Fibroblast of lung (primary cell): ENCODE measurements at regions not wholly inside any gene's neighbourhood (a gene's known extent, or its start where the extent isn't known, plus 50 kb on each side); places are given as distances from the start of the nearest gene placed in this dataset.

ENCODE experiments used
- DNase-seq, 2 donors: peaks; one replicate each; pipeline versions ENCODE4 v3.0.0 to v3.0.0-alpha.2; 2010; ENCODE audit warnings: low read depth in 2 of 2
- H2AFZ ChIP-seq: 2 replicates; pipeline ENCODE4 v1.5.1; 2012; ENCODE audit warnings: low read length, control low read depth, inconsistent platforms
- H3K27ac ChIP-seq: 2 replicates; pipeline ENCODE4 v1.5.1; 2011; ENCODE audit warnings: low read length, control low read depth; ENCODE audit not compliant: insufficient read depth
- H3K27me3 ChIP-seq: 2 replicates; pipeline ENCODE4 v1.5.1; 2011; ENCODE audit warnings: mild to moderate bottlenecking, low read length; ENCODE audit not compliant: control insufficient read depth, insufficient read depth
- H3K36me3 ChIP-seq: 2 replicates; pipeline ENCODE4 v1.5.1; 2011; ENCODE audit warnings: low read length; ENCODE audit not compliant: control insufficient read depth, insufficient read depth
- H3K4me1 ChIP-seq: 2 replicates; pipeline ENCODE4 v1.5.1; 2011; ENCODE audit warnings: low read length; ENCODE audit not compliant: control insufficient read depth, insufficient read depth; ENCODE audit errors: extremely low read depth
- H3K4me2 ChIP-seq: 2 replicates; pipeline ENCODE4 v1.5.1; 2011; ENCODE audit warnings: low read length, control low read depth; ENCODE audit not compliant: insufficient read depth; ENCODE audit errors: extremely low read depth
- H3K4me3 ChIP-seq, 4 experiments: fragments of 200-600 bp in 1 of 4; sonication (generic) in 1 of 4; replicated peaks in 1 of 4; 2 replicates each; pipeline ENCODE4 v1.5.1; 2011 to 2016; ENCODE audit warnings: low read length in 4 of 4, low read depth in 3 of 4, mild to moderate bottlenecking in 3 of 4, control low read depth in 2 of 4, inconsistent platforms in 1 of 4, mixed read lengths in 1 of 4; ENCODE audit not compliant: insufficient read depth in 1 of 4; ENCODE audit errors: control extremely low read depth in 1 of 4
- H3K79me2 ChIP-seq: 2 replicates; pipeline ENCODE4 v1.5.1; 2012; ENCODE audit warnings: mild to moderate bottlenecking, low read length, inconsistent platforms; ENCODE audit not compliant: control insufficient read depth, insufficient read depth
- H3K9ac ChIP-seq: 2 replicates; pipeline ENCODE4 v1.5.1; 2011; ENCODE audit warnings: mild to moderate bottlenecking, low read length, control low read depth; ENCODE audit not compliant: insufficient read depth
- H3K9me3 ChIP-seq: 2 replicates; pipeline ENCODE4 v1.5.1; 2012; ENCODE audit warnings: low read depth, low read length; ENCODE audit not compliant: control insufficient read depth, insufficient read depth
- H4K20me1 ChIP-seq: 2 replicates; pipeline ENCODE4 v1.5.1; 2011; ENCODE audit warnings: low read length; ENCODE audit not compliant: control insufficient read depth, insufficient read depth; ENCODE audit errors: extremely low read depth
- CTCF ChIP-seq, 2 donors: IDR thresholded peaks in 1 of 2; conservative IDR thresholded peaks in 1 of 2; 1 replicate in 1 of 2; 2 replicates in 1 of 2; pipeline ENCODE4 v1.5.1; 2011 to 2012; ENCODE audit warnings: low read length in 2 of 2, control low read depth in 1 of 2, inconsistent platforms in 1 of 2, low read depth in 1 of 2, mild to moderate bottlenecking in 1 of 2
- EZH2 ChIP-seq: IDR thresholded peaks from 2 replicates; pipeline ENCODE4 v1.5.1; 2012; ENCODE audit warnings: low read length, control low read depth, mild to moderate bottlenecking; ENCODE audit errors: missing control alignments

- no peaks in the 10 kb centered on the region for H3K79me2 ChIP-seq
- DNase-seq: no peak
- no peak overlapping the region for H3K4me2 ChIP-seq
- no peak overlapping the region for H3K27ac ChIP-seq
- no peaks in the 10 kb centered on the region for H3K27me3 ChIP-seq
- no peaks in the 10 kb centered on the region for H3K9me3 ChIP-seq
- no peak overlapping the region for H2AFZ ChIP-seq
- H3K36me3 ChIP-seq: no peaks in the 10 kb centered on the region
- no peak overlapping the region for H3K9ac ChIP-seq
- H4K20me1 ChIP-seq: no peaks in the 10 kb centered on the region
- TF ChIP-seq CTCF (conservative IDR thresholded peaks at IDR 0.05 in 1 of 2, IDR thresholded peaks at IDR 0.05 in 1 of 2; ENCODE audit: low read depth in 1 of 2, low read length in 2 of 2) (no peak), EZH2 (no peak)
- no peak overlapping the region for H3K4me3 ChIP-seq
- no peaks in the 10 kb centered on the region for H3K4me1 ChIP-seq
Observed at GRCh38 chr3:89946884-89947283, 839.5 kb downstream of the EPHA3 start.

GRCh38 chr3:89947337-89947954, 840.0 kb downstream of the EPHA3 start:
- H3K4me1 ChIP-seq: no peaks in the 10 kb centered on the region
- H2AFZ ChIP-seq: no peak overlapping the region
- H3K36me3 ChIP-seq: no peaks in the 10 kb centered on the region
- TF ChIP-seq CTCF (conservative IDR thresholded peaks at IDR 0.05 in 1 of 2, IDR thresholded peaks at IDR 0.05 in 1 of 2; ENCODE audit: low read depth in 1 of 2, low read length in 2 of 2): no peak
- TF ChIP-seq EZH2: no peak
- H3K4me3 ChIP-seq: no peak overlapping the region
- no peak overlapping the region for H3K27ac ChIP-seq
- no peak overlapping the region for H3K4me2 ChIP-seq
- no peak overlapping the region for H3K9ac ChIP-seq
- DNase-seq: no peak
- H4K20me1 ChIP-seq: no peaks in the 10 kb centered on the region
- H3K27me3 ChIP-seq: no peaks in the 10 kb centered on the region
- no peaks in the 10 kb centered on the region for H3K9me3 ChIP-seq
- no peaks in the 10 kb centered on the region for H3K79me2 ChIP-seq

GRCh38 chr3:89948008-89948407, 840.6 kb downstream of the EPHA3 start:
- Histone ChIP-seq H3K4me1 (no peaks in the 10 kb centered on the region), H3K27ac (no peak overlapping the region), H3K4me2 (no peak overlapping the region), H2AFZ (no peak overlapping the region), H3K36me3 (no peaks in the 10 kb centered on the region), H4K20me1 (no peaks in the 10 kb centered on the region), H3K79me2 (no peaks in the 10 kb centered on the region), H3K9ac (no peak overlapping the region), H3K4me3 (no peak overlapping the region), H3K27me3 (no peaks in the 10 kb centered on the region), H3K9me3 (no peaks in the 10 kb centered on the region)
- DNase-seq: no peak
- TF ChIP-seq EZH2 (no peak), CTCF (conservative IDR thresholded peaks at IDR 0.05 in 1 of 2, IDR thresholded peaks at IDR 0.05 in 1 of 2; ENCODE audit: low read depth in 1 of 2, low read length in 2 of 2) (no peak)
